Stimulated activated CD4-positive, alpha-beta T cell treated with anti-CD3 and anti-CD28 coated beads, Interleukin-4, amount 100 ng/mL, for 48 hours (primary cell): ENCODE measurements at regions not wholly inside any gene's neighbourhood (a gene's known extent, or its start where the extent isn't known, plus 50 kb on each side); places are given as distances from the start of the nearest gene placed in this dataset.
"Not testable (repeated sequence)": the region's sequence is repeated elsewhere in the genome, so short reads cannot be mapped to it uniquely, and the experiment has no call there.

Source experiments
- DNase-seq, 2 donors: peaks; one replicate each; pipeline ENCODE4 v3.0.0-alpha.2; 2020; ENCODE audit warnings: low read depth in 2 of 2

GRCh38 chr18:52190195-52190594, 149.8 kb upstream of the DCC start:
- DNase-seq: no peak

- DNase-seq: no peak
Observed at GRCh38 chr18:52190631-52191030, 149.4 kb upstream of the DCC start.

GRCh38 chr18:52200406-52200805, 139.6 kb upstream of the DCC start:
- no peak for DNase-seq

- DNase-seq: no peak
Observed at GRCh38 chr18:52200921-52201663, 138.9 kb upstream of the DCC start.

GRCh38 chr18:52208646-52209045, 131.4 kb upstream of the DCC start:
- no peak for DNase-seq

- DNase-seq: no peak
Observed at GRCh38 chr18:52216109-52216508, 123.9 kb upstream of the DCC start.

- DNase-seq: no peak
Observed at GRCh38 chr18:52216666-52217065, 123.3 kb upstream of the DCC start.

GRCh38 chr18:52219102-52219501, 120.9 kb upstream of the DCC start:
- no peak for DNase-seq

- no peak for DNase-seq
Observed at GRCh38 chr18:52220062-52220591, 119.9 kb upstream of the DCC start.

GRCh38 chr18:52222211-52222610, 117.8 kb upstream of the DCC start:
- no peak for DNase-seq

- DNase-seq: no peak
Observed at GRCh38 chr18:52227536-52227935, 112.5 kb upstream of the DCC start.

GRCh38 chr18:52228166-52228565, 111.8 kb upstream of the DCC start:
- no peak for DNase-seq

- no peak for DNase-seq
Observed at GRCh38 chr18:52236131-52236530, 103.9 kb upstream of the DCC start.

- DNase-seq: no peak
Observed at GRCh38 chr18:52237551-52237950, 102.4 kb upstream of the DCC start.

GRCh38 chr18:52242711-52243110, 97.3 kb upstream of the DCC start:
- no peak for DNase-seq

GRCh38 chr18:52244658-52245057, 95.3 kb upstream of the DCC start:
- DNase-seq: no peak

GRCh38 chr18:52254367-52254766, 85.6 kb upstream of the DCC start:
- no peak for DNase-seq

- DNase-seq: not testable (repeated sequence)
Observed at GRCh38 chr18:52257417-52257816, 82.6 kb upstream of the DCC start.

GRCh38 chr18:52275817-52276216, 64.2 kb upstream of the DCC start:
- DNase-seq: no peak

GRCh38 chr18:52277785-52278184, 62.2 kb upstream of the DCC start:
- no peak for DNase-seq

- no peak for DNase-seq
Observed at GRCh38 chr18:52278191-52278590, 61.8 kb upstream of the DCC start.

- DNase-seq: no peak
Observed at GRCh38 chr18:52280702-52281101, 59.3 kb upstream of the DCC start.

- DNase-seq: no peak
Observed at GRCh38 chr18:52283927-52284326, 56.1 kb upstream of the DCC start.

GRCh38 chr18:52286675-52287074, 53.3 kb upstream of the DCC start:
- no peak for DNase-seq
